GM06990 (cell line): ENCODE measurements at regions not wholly inside any gene's neighbourhood (a gene's known extent, or its start where the extent isn't known, plus 50 kb on each side); places are given as distances from the start of the nearest gene placed in this dataset.

Source experiments
- DNase-seq: peaks from one replicate; pipeline ENCODE4 v3.0.0-alpha.2; 2011; ENCODE audit not compliant: insufficient read length; ENCODE audit errors: extremely low read depth
- H3K27me3 ChIP-seq: replicated peaks from 2 replicates; pipeline ENCODE4 v1.6.0; 2011; ENCODE audit warnings: low read length; ENCODE audit not compliant: control insufficient read depth, insufficient read depth
- H3K36me3 ChIP-seq: 2 replicates; pipeline ENCODE4 v1.5.1; 2011; ENCODE audit warnings: low read length; ENCODE audit not compliant: control insufficient read depth, insufficient read depth
- H3K4me3 ChIP-seq: replicated peaks from 2 replicates; pipeline ENCODE4 v1.5.1; 2011; ENCODE audit warnings: low read depth, mild to moderate bottlenecking, control low read depth, low read length
- TF ChIP-seq, protein P1 (sequence below): IDR thresholded peaks from 2 replicates; pipeline ENCODE4 v1.5.1; 2011; ENCODE audit warnings: low read length, control low read depth, mild to moderate bottlenecking, inconsistent platforms; ENCODE audit not compliant: insufficient read depth, poor library complexity, severe bottlenecking

DNA sequence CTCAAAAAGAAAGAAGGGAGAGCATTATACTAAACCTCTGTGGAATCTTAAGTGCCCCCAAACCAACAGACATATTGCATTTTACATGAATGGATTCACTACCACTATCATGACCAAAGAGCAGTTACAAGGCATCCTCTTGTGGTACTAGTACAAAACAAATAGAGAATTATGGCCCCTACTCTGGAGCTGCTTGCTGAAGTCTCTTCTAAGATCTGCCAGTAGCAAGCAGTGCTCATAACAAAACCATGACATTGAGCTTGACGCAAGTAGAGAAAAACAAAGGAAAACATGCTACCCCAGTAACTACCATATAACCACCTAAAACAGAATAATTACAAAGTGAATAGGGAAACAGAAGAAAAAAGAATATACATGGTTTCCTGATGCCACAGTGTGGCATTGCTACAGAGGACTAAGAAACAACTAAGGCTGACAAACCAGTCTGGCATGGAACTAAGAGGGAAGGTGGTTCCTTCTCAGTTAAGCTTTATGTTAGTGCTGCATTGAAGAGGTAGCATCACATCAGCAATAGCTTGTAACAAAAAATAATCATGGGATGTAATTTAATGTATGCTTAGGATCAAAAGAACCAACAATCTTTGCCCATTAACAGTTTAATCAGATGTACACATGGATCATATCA is 150.2 kb upstream of the AGR3 start:
- Histone ChIP-seq H3K4me3 (no peak overlapping the region), H3K36me3 (no peaks in the 10 kb centered on the region), H3K27me3 (no peaks in the 10 kb centered on the region)
- DNase-seq: no peak
- TF ChIP-seq, protein P1, sequence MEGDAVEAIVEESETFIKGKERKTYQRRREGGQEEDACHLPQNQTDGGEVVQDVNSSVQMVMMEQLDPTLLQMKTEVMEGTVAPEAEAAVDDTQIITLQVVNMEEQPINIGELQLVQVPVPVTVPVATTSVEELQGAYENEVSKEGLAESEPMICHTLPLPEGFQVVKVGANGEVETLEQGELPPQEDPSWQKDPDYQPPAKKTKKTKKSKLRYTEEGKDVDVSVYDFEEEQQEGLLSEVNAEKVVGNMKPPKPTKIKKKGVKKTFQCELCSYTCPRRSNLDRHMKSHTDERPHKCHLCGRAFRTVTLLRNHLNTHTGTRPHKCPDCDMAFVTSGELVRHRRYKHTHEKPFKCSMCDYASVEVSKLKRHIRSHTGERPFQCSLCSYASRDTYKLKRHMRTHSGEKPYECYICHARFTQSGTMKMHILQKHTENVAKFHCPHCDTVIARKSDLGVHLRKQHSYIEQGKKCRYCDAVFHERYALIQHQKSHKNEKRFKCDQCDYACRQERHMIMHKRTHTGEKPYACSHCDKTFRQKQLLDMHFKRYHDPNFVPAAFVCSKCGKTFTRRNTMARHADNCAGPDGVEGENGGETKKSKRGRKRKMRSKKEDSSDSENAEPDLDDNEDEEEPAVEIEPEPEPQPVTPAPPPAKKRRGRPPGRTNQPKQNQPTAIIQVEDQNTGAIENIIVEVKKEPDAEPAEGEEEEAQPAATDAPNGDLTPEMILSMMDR: no peak

DNA sequence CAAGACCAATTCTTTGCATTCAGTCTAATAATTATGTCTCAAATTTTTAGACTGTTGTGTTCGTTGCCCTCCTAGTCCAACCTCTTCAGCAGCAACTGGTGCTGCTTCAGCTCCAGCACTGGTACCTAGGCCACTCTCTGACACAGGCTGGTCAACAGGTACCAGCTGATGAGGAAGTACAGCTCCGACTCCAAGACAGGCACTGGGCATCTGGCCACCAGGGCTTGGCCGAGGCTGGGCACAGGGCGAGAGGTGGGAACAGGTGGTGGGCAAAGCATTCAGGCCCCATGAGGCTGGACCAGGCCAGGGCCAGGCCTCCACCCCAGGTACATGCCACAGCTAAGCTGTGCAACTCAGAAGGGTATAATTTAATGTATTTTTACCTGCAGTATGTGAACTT is 151.5 kb upstream of the AGR3 start:
- Histone ChIP-seq H3K27me3 (no peaks in the 10 kb centered on the region), H3K36me3 (no peaks in the 10 kb centered on the region), H3K4me3 (no peak overlapping the region)
- TF ChIP-seq, protein P1: no peak
- DNase-seq: no peak

DNA sequence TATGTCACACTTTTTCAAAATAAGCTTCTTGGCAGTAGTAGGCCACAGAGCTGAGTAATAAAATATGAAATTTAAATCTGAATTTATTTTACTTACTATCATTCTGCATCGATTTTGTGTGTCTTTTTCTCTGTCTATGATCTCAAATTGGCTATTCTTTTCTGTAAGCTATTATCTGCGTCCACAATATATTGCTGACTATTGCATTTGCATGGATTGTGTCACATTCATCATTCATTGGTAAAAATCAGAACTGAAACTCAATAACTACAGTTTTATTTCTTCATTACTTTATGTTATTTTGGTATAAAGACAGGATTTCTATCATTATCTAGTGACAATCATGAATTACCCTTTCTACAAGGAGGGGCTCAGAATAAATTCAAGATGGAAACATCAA is 154.8 kb upstream of the AGR3 start:
- TF ChIP-seq, protein P1: no peak
- DNase-seq: no peak
- H3K36me3 ChIP-seq: no peaks in the 10 kb centered on the region
- H3K27me3 ChIP-seq: no peaks in the 10 kb centered on the region
- H3K4me3 ChIP-seq: no peak overlapping the region

DNA sequence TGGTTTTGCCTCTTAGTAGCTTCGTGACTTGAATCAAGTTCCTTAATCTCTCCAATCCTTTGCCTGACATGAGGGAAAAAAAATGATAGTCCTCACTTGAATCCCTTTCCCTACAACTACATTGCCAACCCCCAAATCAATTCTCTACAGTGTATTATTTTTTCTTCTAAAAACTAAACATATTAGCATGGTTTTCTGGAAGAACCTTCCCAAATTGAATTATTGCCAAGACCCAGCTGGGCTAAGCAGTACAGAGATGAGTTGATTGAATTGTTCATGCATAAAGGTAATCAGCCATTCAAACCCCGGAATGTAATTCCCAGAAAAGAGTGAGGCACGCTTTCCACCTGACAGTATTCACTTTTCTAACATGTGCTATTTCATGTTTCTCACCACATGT is 155.6 kb upstream of the AGR3 start:
- no peaks in the 10 kb centered on the region for H3K27me3 ChIP-seq
- no peak for DNase-seq
- H3K36me3 ChIP-seq: no peaks in the 10 kb centered on the region
- TF ChIP-seq, protein P1: no peak
- no peak overlapping the region for H3K4me3 ChIP-seq

DNA sequence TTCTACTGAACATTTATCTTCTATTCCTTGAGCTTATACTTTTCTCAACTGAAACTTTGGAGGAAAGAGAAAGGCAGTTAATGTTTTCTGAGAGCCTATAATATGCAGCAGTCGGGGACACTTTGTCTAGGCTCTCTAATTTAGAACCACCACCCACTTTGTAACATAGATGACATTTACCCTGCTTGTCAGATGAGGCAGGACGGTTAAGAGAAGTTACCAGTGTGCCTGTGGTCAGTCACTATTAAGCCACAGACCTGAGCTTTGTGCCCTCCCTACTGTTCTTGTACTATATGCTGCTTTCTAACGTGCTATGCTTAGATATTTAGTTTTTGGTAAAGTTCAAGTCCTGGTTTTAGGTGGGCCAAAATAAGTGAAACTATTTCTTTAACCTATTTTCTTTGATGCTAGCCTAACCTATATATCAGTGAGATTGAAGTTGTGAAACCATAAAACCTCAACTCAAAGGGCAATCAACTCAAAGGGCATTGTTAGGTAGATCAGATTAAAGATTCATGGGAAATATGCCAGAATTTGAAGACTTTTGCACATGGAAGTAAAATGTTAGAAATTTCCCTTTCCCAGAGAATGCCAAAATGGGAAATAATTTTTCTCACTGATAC is 156.5 kb upstream of the AGR3 start:
- DNase-seq: no peak
- no peak overlapping the region for H3K4me3 ChIP-seq
- H3K27me3 ChIP-seq: no peaks in the 10 kb centered on the region
- H3K36me3 ChIP-seq: no peaks in the 10 kb centered on the region
- TF ChIP-seq, protein P1: no peak
